ENCODE measurements at regions not wholly inside any gene's neighbourhood (a gene's known extent, or its start where the extent isn't known, plus 50 kb on each side); places are given as distances from the start of the nearest gene placed in this dataset.
"Not testable (repeated sequence)": the region's sequence is repeated elsewhere in the genome, so short reads cannot be mapped to it uniquely, and the experiment has no call there.

GRCh38 chr7:32223071-32223650 is 153.0 kb upstream of the PDE1C start:
- no peak for DNase-seq (ENCODE audit: low read depth)

GRCh38 chr7:32222251-32222900 is 152.2 kb upstream of the PDE1C start:
- DNase-seq (ENCODE audit: low read depth): no peak

GRCh38 chr7:32221736-32222135 is 151.5 kb upstream of the PDE1C start:
- no peak for DNase-seq (ENCODE audit: low read depth)

- DNase-seq (ENCODE audit: low read depth): no peak
Measured at GRCh38 chr7:32221056-32221455, 150.8 kb upstream of the PDE1C start.

GRCh38 chr7:32219831-32220230 is 149.6 kb upstream of the PDE1C start:
- not testable (repeated sequence) for DNase-seq (ENCODE audit: low read depth)

- DNase-seq (ENCODE audit: low read depth): no peak
Measured at GRCh38 chr7:32219416-32219815, 149.2 kb upstream of the PDE1C start.

- no peak for DNase-seq (ENCODE audit: low read depth)
Measured at GRCh38 chr7:32218741-32219288, 148.6 kb upstream of the PDE1C start.

GRCh38 chr7:32218154-32218467 is 147.9 kb upstream of the PDE1C start:
- DNase-seq (ENCODE audit: low read depth): no peak

- DNase-seq (ENCODE audit: low read depth): no peak
Measured at GRCh38 chr7:32217341-32218153, 147.3 kb upstream of the PDE1C start.

- DNase-seq (ENCODE audit: low read depth): no peak
Measured at GRCh38 chr7:32216759-32217158, 146.6 kb upstream of the PDE1C start.

- DNase-seq (ENCODE audit: low read depth): no peak
Measured at GRCh38 chr7:32215697-32216096, 145.5 kb upstream of the PDE1C start.

GRCh38 chr7:32214913-32215312 is 144.7 kb upstream of the PDE1C start:
- no peak for DNase-seq (ENCODE audit: low read depth)

GRCh38 chr7:32212321-32212720 is 142.1 kb upstream of the PDE1C start:
- DNase-seq (ENCODE audit: low read depth): no peak

- no peak for DNase-seq (ENCODE audit: low read depth)
Measured at GRCh38 chr7:32206987-32207386, 136.8 kb upstream of the PDE1C start.

- no peak for DNase-seq (ENCODE audit: low read depth)
Measured at GRCh38 chr7:32206488-32206887, 136.3 kb upstream of the PDE1C start.

GRCh38 chr7:32205298-32205824 is 135.2 kb upstream of the PDE1C start:
- DNase-seq (ENCODE audit: low read depth): not testable (repeated sequence)

- DNase-seq (ENCODE audit: low read depth): no peak
Measured at GRCh38 chr7:32204361-32205018, 134.3 kb upstream of the PDE1C start.

GRCh38 chr7:32200646-32201045 is 130.4 kb upstream of the PDE1C start:
- DNase-seq (ENCODE audit: low read depth): no peak

GRCh38 chr7:32194537-32194936 is 124.3 kb upstream of the PDE1C start:
- DNase-seq (ENCODE audit: low read depth): no peak

GRCh38 chr7:32191305-32191704 is 121.1 kb upstream of the PDE1C start:
- DNase-seq (ENCODE audit: low read depth): no peak

GRCh38 chr7:32179567-32179966 is 109.4 kb upstream of the PDE1C start:
- no peak for DNase-seq (ENCODE audit: low read depth)

- no peak for DNase-seq (ENCODE audit: low read depth)
Measured at GRCh38 chr7:32178677-32179366, 108.6 kb upstream of the PDE1C start.

All from activated T-cell treated with anti-CD3 and anti-CD28 coated beads for 24 hours (primary cell).